LHCN-M2 (cell line): ENCODE measurements at regions not wholly inside any gene's neighbourhood (a gene's known extent, or its start where the extent isn't known, plus 50 kb on each side); places are given as distances from the start of the nearest gene placed in this dataset.

Source experiments
- DNase-seq: peaks from one replicate; pipeline ENCODE4 v3.0.0-alpha.2; 2012; ENCODE audit warnings: low read depth

- DNase-seq, result no peak
These were observed 126.3 kb upstream of the JUN start for GRCh38 chr1:58909914-58910681.

- no peak for DNase-seq
These were observed 128.1 kb upstream of the JUN start for GRCh38 chr1:58911841-58912499.

GRCh38 chr1:58914925-58915324 is 131.1 kb upstream of the JUN start:
- DNase-seq, result no peak

- no peak for DNase-seq
These were observed 133.6 kb upstream of the JUN start for GRCh38 chr1:58917436-58917835.

- DNase-seq, result no peak
These were observed 135.5 kb upstream of the JUN start for GRCh38 chr1:58919226-58919958.

- DNase-seq, result no peak
These were observed 136.1 kb upstream of the JUN start for GRCh38 chr1:58919959-58920321.

- no peak for DNase-seq
These were observed 137.5 kb upstream of the JUN start for GRCh38 chr1:58921342-58921741.

- no peak for DNase-seq
These were observed 137.9 kb upstream of the JUN start for GRCh38 chr1:58921751-58922150.

- DNase-seq, result peak; percentile 5
These were observed 138.6 kb upstream of the JUN start for GRCh38 chr1:58922302-58923089.

- no peak for DNase-seq
These were observed 139.2 kb upstream of the JUN start for GRCh38 chr1:58923090-58923470.

- no peak for DNase-seq
These were observed 140.2 kb upstream of the JUN start for GRCh38 chr1:58924016-58924565.

GRCh38 chr1:58924821-58925220 is 141.0 kb upstream of the JUN start:
- DNase-seq, result no peak

- DNase-seq, result no peak
These were observed 141.4 kb upstream of the JUN start for GRCh38 chr1:58925247-58925646.

GRCh38 chr1:58926152-58926551 is 142.3 kb upstream of the JUN start:
- no peak for DNase-seq

- no peak for DNase-seq
These were observed 143.3 kb upstream of the JUN start for GRCh38 chr1:58927041-58927721.

- no peak for DNase-seq
These were observed 143.9 kb upstream of the JUN start for GRCh38 chr1:58927722-58928085.

- DNase-seq, result no peak
These were observed 144.7 kb upstream of the JUN start for GRCh38 chr1:58928514-58928913.

- no peak for DNase-seq
These were observed 146.0 kb upstream of the JUN start for GRCh38 chr1:58929671-58930325.

- DNase-seq, result no peak
These were observed 147.2 kb upstream of the JUN start for GRCh38 chr1:58931024-58931423.

- DNase-seq, result no peak
These were observed 147.9 kb upstream of the JUN start for GRCh38 chr1:58931756-58932155.
